ENCODE measurements at regions not wholly inside any gene's neighbourhood (a gene's known extent, or its start where the extent isn't known, plus 50 kb on each side); places are given as distances from the start of the nearest gene placed in this dataset.

GRCh38 chr15:99502182-99502581, 63.6 kb upstream of the MEF2A start (continued):
- no peak for TF ChIP-seq BRCA1 (IDR thresholded peaks at IDR 0.05; ENCODE audit: low read depth, low read length)
- no peak for TF ChIP-seq CHD7 (IDR thresholded peaks at IDR 0.05; ENCODE audit: insufficient replicate concordance, low read length)
- TF ChIP-seq POU5F1 (IDR thresholded peaks at IDR 0.05; ENCODE audit: low read depth, low read length) = no peak
- no peak for TF ChIP-seq ATF3 (IDR thresholded peaks at IDR 0.05; ENCODE audit: insufficient read depth, low read depth, low read length)
- no peak for TF ChIP-seq ASH2L (IDR thresholded peaks at IDR 0.05; ENCODE audit: low read length)
- TF ChIP-seq SIN3A (conservative IDR thresholded peaks at IDR 0.05 in 1 of 2, IDR thresholded peaks at IDR 0.05 in 1 of 2; ENCODE audit: low read depth in 1 of 2, low read length in 2 of 2) = no peak
- no peak for TF ChIP-seq TBP (IDR thresholded peaks at IDR 0.05; ENCODE audit: low read depth, low read length)
- no peak for TF ChIP-seq TAF1 (IDR thresholded peaks at IDR 0.05; ENCODE audit: low read depth, low read length)

All from H1 (cell line).